GM20000 (cell line): ENCODE measurements at regions not wholly inside any gene's neighbourhood (a gene's known extent, or its start where the extent isn't known, plus 50 kb on each side); places are given as distances from the start of the nearest gene placed in this dataset.

Experiments
- DNase-seq: peaks from one replicate; pipeline ENCODE4 v3.0.0; 2012; ENCODE audit warnings: low spot score
- CTCF ChIP-seq: IDR thresholded peaks from 2 replicates; pipeline ENCODE4 v1.5.1; 2012; ENCODE audit warnings: mild to moderate bottlenecking, control low read depth; ENCODE audit errors: extremely low read depth, missing control alignments

DNA sequence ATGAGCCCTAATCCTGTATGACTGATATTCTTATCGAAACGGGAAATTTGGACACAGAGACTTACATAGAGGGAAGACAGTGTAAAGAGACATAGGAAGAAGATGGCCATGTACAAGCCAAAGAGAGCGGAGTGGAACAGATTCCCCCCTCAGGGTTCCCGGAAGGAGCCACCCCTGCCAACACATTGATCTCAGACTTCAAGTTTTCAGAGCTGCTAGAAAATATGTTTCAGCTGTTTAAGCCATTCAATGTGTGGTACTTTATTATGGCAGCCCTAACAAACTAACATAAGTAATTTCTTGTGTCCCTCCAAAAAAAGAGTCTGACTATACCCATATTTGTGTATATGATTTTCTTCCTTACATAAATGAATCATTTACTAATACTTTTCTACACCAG lies 128.0 kb upstream of the STC2 start:
- TF ChIP-seq CTCF = no peak
- DNase-seq = no peak

DNA sequence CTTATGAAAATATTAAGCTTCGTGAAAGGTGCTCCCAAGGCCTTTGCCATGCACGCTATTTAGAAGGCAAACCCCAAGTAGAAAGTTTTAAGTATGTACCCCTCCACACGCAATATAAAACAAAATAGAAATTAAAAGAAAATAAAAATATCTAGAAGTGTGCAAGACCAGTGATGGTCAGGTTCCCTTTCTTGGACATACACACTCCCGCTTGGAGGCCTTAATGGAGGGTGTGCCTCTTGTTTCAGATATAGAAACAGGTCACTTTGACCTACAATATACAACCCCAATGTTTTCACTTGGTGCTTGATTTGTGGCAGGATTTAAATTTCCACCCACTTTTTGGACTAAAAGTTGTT lies 127.4 kb upstream of the STC2 start:
- DNase-seq = no peak
- TF ChIP-seq CTCF = no peak

DNA sequence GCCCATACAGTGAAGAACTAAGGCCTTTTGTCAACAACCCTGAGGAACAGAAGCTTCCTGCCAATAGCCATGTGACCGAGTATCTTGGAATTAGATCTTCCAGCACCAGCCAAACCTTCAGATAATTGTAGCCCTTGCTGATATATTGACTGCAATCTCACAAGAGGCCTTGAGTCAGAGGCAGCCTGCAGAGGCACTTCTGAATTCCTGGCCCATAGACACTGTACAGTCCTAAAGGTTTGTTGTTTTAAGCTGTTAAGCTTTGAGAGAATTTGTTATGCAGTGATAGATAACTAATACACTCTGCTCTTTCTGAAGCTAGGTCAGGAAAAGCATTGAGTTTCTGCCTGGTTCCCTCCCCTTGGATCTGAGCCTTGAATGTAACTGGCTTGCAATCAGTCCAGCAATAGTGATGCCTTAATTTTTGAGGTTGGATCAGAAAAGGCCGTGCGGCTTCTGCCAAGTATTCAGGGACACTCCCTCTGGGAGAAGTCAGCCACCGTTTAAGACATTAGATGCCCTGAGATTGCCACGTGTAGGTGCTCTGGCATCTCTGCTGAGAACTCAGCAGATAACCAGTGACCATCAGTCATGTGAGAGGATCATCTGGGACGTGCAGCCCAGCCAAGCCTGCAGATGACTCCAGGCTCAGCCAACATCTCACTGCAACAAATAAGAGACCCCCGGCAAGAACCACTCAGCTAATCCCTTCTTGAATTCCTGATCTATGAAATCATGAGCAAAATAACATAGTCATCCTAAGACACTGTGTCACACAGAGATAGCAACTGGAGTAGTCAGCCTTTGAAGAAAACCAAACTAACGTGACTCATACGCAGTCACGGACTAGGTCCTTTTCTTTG lies 126.8 kb upstream of the STC2 start:
- TF ChIP-seq CTCF = no peak
- no peak for DNase-seq

DNA sequence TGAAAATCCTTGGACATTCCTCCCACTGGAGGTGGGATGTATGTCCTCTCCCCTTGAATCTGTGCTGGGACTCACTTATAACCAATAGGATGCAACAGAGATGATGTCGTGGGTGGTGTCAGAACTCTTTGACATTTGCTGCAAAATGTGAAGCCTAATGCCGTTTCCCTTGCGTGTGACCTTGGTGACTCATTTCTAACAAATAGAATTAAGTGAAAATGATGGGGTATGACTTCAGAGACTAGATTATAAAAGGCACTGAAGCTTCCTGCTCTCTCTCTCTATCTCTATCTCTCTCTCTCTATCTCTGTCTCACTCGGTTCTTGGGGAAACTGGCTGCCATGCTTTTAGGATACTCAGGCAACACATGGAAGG lies 126.1 kb upstream of the STC2 start:
- no peak for DNase-seq
- no peak for TF ChIP-seq CTCF

GRCh38 chr5:173453167-173453566 lies 125.0 kb upstream of the STC2 start:
- TF ChIP-seq CTCF = no peak
- DNase-seq = no peak

DNA sequence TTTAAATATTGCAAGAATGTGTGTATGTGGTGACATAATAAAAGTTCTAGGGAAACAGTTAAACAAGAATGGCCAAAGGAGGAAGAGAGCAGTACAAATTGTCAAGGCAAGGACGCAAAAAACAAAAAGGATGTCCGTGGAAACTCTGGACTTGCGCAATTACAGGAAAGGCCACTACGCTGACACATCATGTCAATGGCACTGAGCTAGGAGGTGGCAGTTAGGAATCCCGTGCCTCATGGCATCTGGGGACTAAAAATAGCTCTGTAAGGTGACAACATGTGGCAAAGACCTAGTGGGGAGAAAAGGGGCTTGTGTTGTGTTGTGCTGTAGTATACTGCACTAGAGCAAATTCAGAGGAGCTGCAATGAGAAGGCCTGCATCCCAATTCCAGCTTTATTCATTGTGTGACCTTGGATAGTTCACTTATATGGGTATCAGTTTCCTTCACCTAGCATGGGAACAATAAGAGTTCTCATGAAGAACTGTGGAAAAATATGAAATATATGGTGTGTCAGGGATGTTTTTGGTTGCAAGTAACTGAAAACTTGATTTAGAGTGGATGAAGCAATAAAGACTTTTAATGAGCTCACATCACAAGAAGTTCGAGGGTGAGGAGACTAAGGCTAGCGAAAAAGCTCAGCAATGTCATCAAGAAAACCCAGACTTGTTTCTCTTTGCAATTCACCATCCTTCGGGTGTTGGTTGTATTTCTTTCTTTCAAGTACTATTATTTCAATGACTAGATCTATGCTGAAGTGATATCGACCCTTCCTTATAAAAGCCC lies 124.1 kb upstream of the STC2 start:
- no peak for DNase-seq
- no peak for TF ChIP-seq CTCF

DNA sequence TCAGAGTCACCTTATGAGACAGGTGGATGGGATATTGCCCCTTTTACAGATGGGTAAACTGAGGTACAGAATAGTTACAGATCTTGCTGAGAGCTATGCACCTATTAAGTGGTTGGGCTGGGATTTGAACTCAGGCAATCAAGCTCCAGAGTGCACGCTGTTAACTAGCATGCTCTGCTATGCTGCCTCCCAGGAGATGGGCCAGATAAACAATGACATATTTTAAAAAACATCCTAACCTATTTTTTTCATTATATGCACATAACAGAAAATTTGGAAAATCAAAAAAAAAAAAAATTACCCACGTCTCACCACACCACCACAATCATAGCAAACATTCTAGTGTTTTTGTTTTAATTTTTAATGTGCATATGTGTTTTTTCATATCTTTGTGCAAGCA lies 123.4 kb upstream of the STC2 start:
- DNase-seq = no peak
- TF ChIP-seq CTCF = no peak
